Sigmoid colon (tissue), 6 donors: ENCODE measurements at regions not wholly inside any gene's neighbourhood (a gene's known extent, or its start where the extent isn't known, plus 50 kb on each side); places are given as distances from the start of the nearest gene placed in this dataset.

ENCODE experiments used
- DNase-seq: peaks from one replicate; pipeline ENCODE4 v3.0.0-alpha.2; 2019
- H3K27ac ChIP-seq, 4 donors: fragments of 200-600 bp; sonication (generic); one replicate each; pipeline ENCODE4 v1.5.1; 2016 to 2019; ENCODE audit warnings: mild to moderate bottlenecking in 1 of 4
- H3K27me3 ChIP-seq, 3 donors: fragments of 200-600 bp; sonication (generic); one replicate each; pipeline ENCODE4 v1.5.1; 2019; ENCODE audit warnings: mild to moderate bottlenecking in 1 of 3
- H3K36me3 ChIP-seq, 4 donors: fragments of 200-600 bp; sonication (generic); one replicate each; pipeline ENCODE4 v1.5.1; 2016 to 2019
- H3K4me1 ChIP-seq, 4 donors: fragments of 200-600 bp; sonication (generic); one replicate each; pipeline ENCODE4 v1.5.1; 2017 to 2019
- H3K4me3 ChIP-seq, 4 donors: fragments of 200-600 bp; sonication (generic); one replicate each; pipeline ENCODE4 v1.5.1; 2017 to 2019; ENCODE audit warnings: mild to moderate bottlenecking in 2 of 4, moderate library complexity in 1 of 4
- H3K9me3 ChIP-seq, 4 donors: fragments of 200-600 bp in 3 of 4; sonication (generic) in 3 of 4; one replicate each; pipeline versions ENCODE4 v1.5.1 to v1.6.1; 2013 to 2019
- CTCF ChIP-seq, 4 experiments: fragments of 450-650 bp in 3 of 4; fragments of 200-600 bp in 1 of 4; IDR thresholded peaks; one replicate each; pipeline ENCODE4 v1.5.1; 2016 to 2019; ENCODE audit warnings: antibody characterized with exemption in 4 of 4, mild to moderate bottlenecking in 3 of 4, moderate library complexity in 2 of 4
- EP300 ChIP-seq, 4 donors: sonication (generic); formaldehyde crosslinking; IDR thresholded peaks; one replicate each; pipeline ENCODE4 v1.6.1; 2017; ENCODE audit warnings: antibody characterized with exemption in 4 of 4
- POLR2A ChIP-seq, 2 donors: fragments of 450-650 bp; IDR thresholded peaks; one replicate each; pipeline ENCODE4 v1.6.1; 2016; ENCODE audit warnings: antibody characterized with exemption in 2 of 2, mild to moderate bottlenecking in 2 of 2, moderate library complexity in 2 of 2
- POLR2AphosphoS5 ChIP-seq, 4 donors: sonication (generic); formaldehyde crosslinking; IDR thresholded peaks; one replicate each; pipeline ENCODE4 v1.6.1; 2017; ENCODE audit warnings: antibody characterized with exemption in 4 of 4
- WGBS, 2 donors: extraction: QIAGEN DNeasy Blood & Tissue Kit; methylation state at CpG; one replicate each; pipeline ENCODE4 v1.1.7; 2013; 5-methylcytosine and 5-hydroxymethylcytosine counted together
- intact Hi-C: fragments of 100-400 bp; cut with DNase I; formaldehyde crosslinking; loops from one replicate; pipeline ENCODE4 v1.15.1; 2023
- donor health status: healthy with polysubstance abuse.
- donor health status: healthy.

DNA sequence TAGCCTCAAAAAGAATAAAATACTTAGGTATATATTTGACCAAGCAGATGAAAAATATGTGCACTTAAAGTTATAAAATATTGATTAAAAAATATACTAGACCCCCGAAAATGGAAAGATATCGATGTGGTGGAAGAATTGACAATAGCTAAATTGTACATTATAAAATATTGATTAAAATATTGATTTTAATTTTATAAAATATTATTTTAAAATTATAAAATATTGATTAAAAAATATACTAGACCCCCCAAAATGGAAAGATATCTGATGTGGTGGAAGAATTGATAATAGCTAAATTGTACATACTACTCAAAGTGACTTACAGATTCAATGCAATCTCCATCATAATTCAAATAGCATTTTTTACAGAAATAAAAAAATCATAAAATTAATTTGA, 1540.9 kb upstream of the RAG2 start:
- H3K4me1 ChIP-seq = no peaks in the 10 kb centered on the region
- TF ChIP-seq EP300 (IDR thresholded peaks at IDR 0.05) (no peak), POLR2A (IDR thresholded peaks at IDR 0.05) (no peak), CTCF (IDR thresholded peaks at IDR 0.05) (no peak), POLR2AphosphoS5 (IDR thresholded peaks at IDR 0.05) (no peak)
- intact Hi-C loops = no loop called here

GRCh38 chr11:38136887-38137286, 1538.9 kb upstream of the RAG2 start:
- no peak overlapping the region for H3K27ac ChIP-seq
- TF ChIP-seq EP300 (IDR thresholded peaks at IDR 0.05) (no peak), POLR2A (IDR thresholded peaks at IDR 0.05) (no peak), POLR2AphosphoS5 (IDR thresholded peaks at IDR 0.05) (no peak), CTCF (IDR thresholded peaks at IDR 0.05) (no peak)
- no peak overlapping the region for H3K4me3 ChIP-seq
- 90 to 93% methylated on average over 6 of the region's 6 CpGs for whole genome bisulfite sequencing, 2 donors
- H3K9me3 ChIP-seq = peaks cover 0 to 9% (median 0%) of the 10 kb centered on the region in 4 donors
- H3K36me3 ChIP-seq = no peaks in the 10 kb centered on the region
- H3K4me1 ChIP-seq = no peaks in the 10 kb centered on the region
- H3K27me3 ChIP-seq = no peaks in the 10 kb centered on the region
- no peak for DNase-seq
- intact Hi-C loops = no loop called here

More for the DNA sequence above, 1540.9 kb upstream of the RAG2 start:
- Histone ChIP-seq H3K9me3 (peaks cover 0 to 9% (median 0%) of the 10 kb centered on the region in 4 donors), H3K36me3 (no peaks in the 10 kb centered on the region), H3K27me3 (no peaks in the 10 kb centered on the region), H3K4me3 (no peak overlapping the region), H3K27ac (no peak overlapping the region)
- DNase-seq = no peak
- 90 to 92% methylated on average over 2 of the region's 2 CpGs for WGBS, 2 donors

- intact Hi-C loops = no loop called here
- H3K27me3 ChIP-seq = no peaks in the 10 kb centered on the region
- H3K36me3 ChIP-seq = no peaks in the 10 kb centered on the region
- H3K9me3 ChIP-seq = peaks cover 0 to under 1% (median 0%) of the 10 kb centered on the region in 4 donors
- no peaks in the 10 kb centered on the region for H3K4me1 ChIP-seq
- no peak for DNase-seq
- no peak overlapping the region for H3K4me3 ChIP-seq
- 25 to 47% methylated on average over 1 of the region's 1 CpG for WGBS, 2 donors
- no peak overlapping the region for H3K27ac ChIP-seq
- TF ChIP-seq POLR2A (IDR thresholded peaks at IDR 0.05) (no peak), CTCF (IDR thresholded peaks at IDR 0.05) (no peak), POLR2AphosphoS5 (IDR thresholded peaks at IDR 0.05) (no peak), EP300 (IDR thresholded peaks at IDR 0.05) (no peak)
These were observed 1533.5 kb upstream of the RAG2 start for GRCh38 chr11:38131535-38131934.

- Histone ChIP-seq H3K9me3 (no peaks in the 10 kb centered on the region), H3K4me1 (no peaks in the 10 kb centered on the region), H3K4me3 (no peak overlapping the region), H3K27ac (no peak overlapping the region), H3K36me3 (no peaks in the 10 kb centered on the region), H3K27me3 (no peaks in the 10 kb centered on the region)
- no peak for TF ChIP-seq POLR2AphosphoS5 (IDR thresholded peaks at IDR 0.05)
- TF ChIP-seq EP300 (IDR thresholded peaks at IDR 0.05) = no peak
- TF ChIP-seq POLR2A (IDR thresholded peaks at IDR 0.05) = no peak
- TF ChIP-seq CTCF (IDR thresholded peaks at IDR 0.05) = no peak
- intact Hi-C loops = no loop called here
- no peak for DNase-seq
- 47 to 59% methylated on average over 3 of the region's 3 CpGs for WGBS, 2 donors
These were observed 1532.9 kb upstream of the RAG2 start for GRCh38 chr11:38130976-38131375.

DNA sequence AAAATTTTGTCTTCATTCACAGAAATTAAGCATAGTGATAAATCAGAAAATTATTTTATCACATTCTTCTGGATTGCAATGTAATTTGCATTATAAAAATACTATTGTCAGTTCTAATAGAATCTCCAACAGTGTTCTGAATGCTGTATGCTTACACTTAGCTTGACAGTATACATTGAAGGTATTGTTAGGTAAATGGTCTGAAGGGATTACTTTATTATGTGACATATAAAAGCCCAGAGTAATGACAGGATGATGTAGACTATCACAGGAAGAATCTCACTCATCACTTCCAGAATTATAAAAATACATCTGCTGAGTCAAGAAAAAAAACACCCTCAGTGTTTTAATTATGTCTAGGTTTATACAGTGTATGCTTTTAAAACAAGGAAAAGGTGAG, 1532.5 kb upstream of the RAG2 start:
- H3K27ac ChIP-seq = no peak overlapping the region
- intact Hi-C loops = no loop called here
- H3K36me3 ChIP-seq = no peaks in the 10 kb centered on the region
- no peaks in the 10 kb centered on the region for H3K27me3 ChIP-seq
- no peaks in the 10 kb centered on the region for H3K4me1 ChIP-seq
- DNase-seq = no peak
- H3K9me3 ChIP-seq = no peaks in the 10 kb centered on the region
- no peak for TF ChIP-seq POLR2A (IDR thresholded peaks at IDR 0.05)
- no peak overlapping the region for H3K4me3 ChIP-seq
